Caco-2 (cell line): ENCODE measurements at regions not wholly inside any gene's neighbourhood (a gene's known extent, or its start where the extent isn't known, plus 50 kb on each side); places are given as distances from the start of the nearest gene placed in this dataset.

Source experiments
- BruUV-seq: library from RNA; stranded (reverse); fragments of 400-500 nt; replicated peaks from 2 replicates; lab custom pipeline; 2021; lab: Mats Ljungman, UMichigan
- CTCF ChIA-PET: fragments of 300-600 bp; sonication (Branson Sonifier 250); formaldehyde crosslinking; loops from one replicate; lab custom pipeline; 2022; ENCODE audit warnings: antibody characterized with exemption; lab: Charles Lee
- POLR2A ChIA-PET: fragments of 300-600 bp; sonication (Branson Sonifier 250); formaldehyde crosslinking; loops from one replicate; lab custom pipeline; 2022; ENCODE audit warnings: antibody characterized with exemption; lab: Charles Lee
- DNase-seq, 2 experiments: peaks; one replicate each; pipeline versions ENCODE4 v3.0.0 to v3.0.0-alpha.2; 2020 to 2022
- H3K27me3 ChIP-seq: replicated peaks from 2 replicates; pipeline ENCODE4 v1.6.0; 2011; ENCODE audit warnings: low read length; ENCODE audit not compliant: control insufficient read depth, insufficient read depth
- H3K36me3 ChIP-seq: 2 replicates; pipeline ENCODE4 v1.5.1; 2011; ENCODE audit warnings: low read length; ENCODE audit not compliant: control insufficient read depth, insufficient read depth
- H3K4me1 ChIP-seq: fragments of 250-450 bp; sonication (Bioruptor Pico); 2 replicates; pipeline ENCODE4 v1.5.1; 2020; ENCODE audit warnings: mild to moderate bottlenecking
- H3K4me3 ChIP-seq: 2 replicates; pipeline ENCODE4 v1.5.1; 2011; ENCODE audit warnings: low read depth, mild to moderate bottlenecking, control low read depth, low read length
- H3K9me3 ChIP-seq: fragments of 250-450 bp; sonication (Bioruptor Pico); 2 replicates; pipeline ENCODE4 v1.5.1; 2020; ENCODE audit warnings: mild to moderate bottlenecking, moderate library complexity
- H3K27ac Mint-ChIP-seq: one replicate; pipeline ENCODE4 v1.8.0; 2022; ENCODE audit warnings: mixed read lengths; ENCODE audit not compliant: unreplicated experiment
- H3K27me3 Mint-ChIP-seq: one replicate; pipeline ENCODE4 v1.8.0; 2022; ENCODE audit warnings: mixed read lengths; ENCODE audit not compliant: insufficient read depth, unreplicated experiment
- H3K36me3 Mint-ChIP-seq: one replicate; pipeline ENCODE4 v1.8.0; 2022; ENCODE audit warnings: mild to moderate bottlenecking, mixed read lengths; ENCODE audit not compliant: insufficient read depth, unreplicated experiment
- H3K4me1 Mint-ChIP-seq: one replicate; pipeline ENCODE4 v1.8.0; 2022; ENCODE audit warnings: low read depth, mixed read lengths; ENCODE audit not compliant: unreplicated experiment
- H3K4me3 Mint-ChIP-seq: one replicate; pipeline ENCODE4 v1.8.0; 2022; ENCODE audit warnings: mild to moderate bottlenecking, moderate library complexity, mixed read lengths; ENCODE audit not compliant: unreplicated experiment
- H3K9me3 Mint-ChIP-seq: one replicate; pipeline ENCODE4 v1.8.0; 2022; ENCODE audit warnings: mixed read lengths; ENCODE audit not compliant: unreplicated experiment
- intact Hi-C: fragments of 100-400 bp; cut with micrococcal nuclease; formaldehyde crosslinking; loops from one replicate; pipeline ENCODE4 v1.10.0; 2022; ENCODE audit not compliant: unreplicated experiment
- TF ChIP-seq, protein P1 (sequence below), 2 experiments: fragments of 200-600 bp in 1 of 2; IDR thresholded peaks; 1 replicate in 1 of 2; 2 replicates in 1 of 2; pipeline versions ENCODE4 v1.5.1 to v1.8.0; 2011 to 2022; ENCODE audit warnings: antibody characterized with exemption in 1 of 2, control low read depth in 1 of 2, inconsistent platforms in 1 of 2, low read depth in 1 of 2, low read length in 1 of 2, mild to moderate bottlenecking in 1 of 2, moderate library complexity in 1 of 2; ENCODE audit not compliant: insufficient read depth in 1 of 2, severe bottlenecking in 1 of 2, unreplicated experiment in 1 of 2

DNA sequence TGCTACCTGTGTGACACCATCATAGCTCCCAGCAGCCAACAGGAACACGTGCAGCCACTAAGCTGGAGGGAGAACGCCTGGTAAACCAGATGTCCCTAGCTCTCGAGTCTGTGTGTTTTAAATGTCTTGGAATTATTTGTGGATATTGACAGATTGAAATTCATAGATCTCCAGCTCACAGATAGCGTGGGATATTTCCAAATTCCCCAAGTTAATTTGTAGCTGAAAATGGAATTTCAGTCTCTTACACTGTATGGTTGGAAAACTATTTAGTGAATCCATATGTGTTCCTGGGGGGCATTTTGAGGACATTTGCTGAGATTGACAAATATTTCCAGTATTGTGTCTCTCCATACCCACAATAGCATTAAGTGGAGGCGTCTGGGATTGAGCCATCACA, 618.6 kb upstream of the TMEM132C start:
- intact Hi-C loops: no loop called here
- H3K27ac Mint-ChIP-seq: no peak overlapping the region
- no peaks in the 10 kb centered on the region for H3K36me3 Mint-ChIP-seq
- no peak overlapping the region for H3K4me3 Mint-ChIP-seq
- ChIA-PET CTCF (no interaction called here), POLR2A (no interaction called here)
- no peak for DNase-seq
- TF ChIP-seq, protein P1, sequence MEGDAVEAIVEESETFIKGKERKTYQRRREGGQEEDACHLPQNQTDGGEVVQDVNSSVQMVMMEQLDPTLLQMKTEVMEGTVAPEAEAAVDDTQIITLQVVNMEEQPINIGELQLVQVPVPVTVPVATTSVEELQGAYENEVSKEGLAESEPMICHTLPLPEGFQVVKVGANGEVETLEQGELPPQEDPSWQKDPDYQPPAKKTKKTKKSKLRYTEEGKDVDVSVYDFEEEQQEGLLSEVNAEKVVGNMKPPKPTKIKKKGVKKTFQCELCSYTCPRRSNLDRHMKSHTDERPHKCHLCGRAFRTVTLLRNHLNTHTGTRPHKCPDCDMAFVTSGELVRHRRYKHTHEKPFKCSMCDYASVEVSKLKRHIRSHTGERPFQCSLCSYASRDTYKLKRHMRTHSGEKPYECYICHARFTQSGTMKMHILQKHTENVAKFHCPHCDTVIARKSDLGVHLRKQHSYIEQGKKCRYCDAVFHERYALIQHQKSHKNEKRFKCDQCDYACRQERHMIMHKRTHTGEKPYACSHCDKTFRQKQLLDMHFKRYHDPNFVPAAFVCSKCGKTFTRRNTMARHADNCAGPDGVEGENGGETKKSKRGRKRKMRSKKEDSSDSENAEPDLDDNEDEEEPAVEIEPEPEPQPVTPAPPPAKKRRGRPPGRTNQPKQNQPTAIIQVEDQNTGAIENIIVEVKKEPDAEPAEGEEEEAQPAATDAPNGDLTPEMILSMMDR (IDR thresholded peaks at IDR 0.05; ENCODE audit: insufficient read depth in 1 of 2, low read depth in 1 of 2, low read length in 1 of 2, severe bottlenecking in 1 of 2, unreplicated experiment in 1 of 2): no peak
- Histone ChIP-seq H3K27me3 (no peaks in the 10 kb centered on the region), H3K36me3 (no peaks in the 10 kb centered on the region), H3K4me3 (no peak overlapping the region), H3K4me1 (no peaks in the 10 kb centered on the region), H3K9me3 (no peaks in the 10 kb centered on the region)
- peaks cover 6% of the 10 kb centered on the region for H3K27me3 Mint-ChIP-seq
- H3K4me1 Mint-ChIP-seq: no peaks in the 10 kb centered on the region
- no TSS peak for BruUV-seq
- peaks cover 19% of the 10 kb centered on the region for H3K9me3 Mint-ChIP-seq

DNA sequence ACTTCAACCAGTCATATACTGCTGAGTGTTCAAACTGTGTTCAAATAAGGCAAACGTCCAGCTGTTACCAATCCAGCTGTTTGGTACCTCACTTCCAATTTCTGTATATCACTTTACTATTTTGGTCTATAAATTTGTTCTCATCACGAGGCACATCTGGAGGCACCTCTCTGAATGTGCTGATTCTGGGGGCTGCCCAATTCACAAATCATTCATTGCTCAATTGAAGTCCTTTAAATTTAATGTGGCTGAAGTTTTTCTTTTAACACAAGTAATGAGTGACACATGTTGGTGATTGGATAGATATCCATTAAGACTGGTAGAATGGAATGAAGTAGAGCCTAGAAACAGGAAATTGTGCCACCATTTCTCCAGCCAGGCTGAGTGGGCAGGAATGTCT, 617.0 kb upstream of the TMEM132C start:
- Mint-ChIP-seq H3K4me1 (no peaks in the 10 kb centered on the region), H3K27me3 (peaks cover 6% of the 10 kb centered on the region), H3K4me3 (no peak overlapping the region), H3K9me3 (peaks cover 19% of the 10 kb centered on the region), H3K36me3 (no peaks in the 10 kb centered on the region), H3K27ac (no peak overlapping the region)
- Histone ChIP-seq H3K36me3 (no peaks in the 10 kb centered on the region), H3K9me3 (no peaks in the 10 kb centered on the region), H3K27me3 (no peaks in the 10 kb centered on the region), H3K4me1 (no peaks in the 10 kb centered on the region), H3K4me3 (no peak overlapping the region)
- no TSS peak for BruUV-seq
- intact Hi-C loops: no loop called here
- DNase-seq: no peak
- POLR2A ChIA-PET: no interaction called here
- TF ChIP-seq, protein P1 (IDR thresholded peaks at IDR 0.05; ENCODE audit: insufficient read depth in 1 of 2, low read depth in 1 of 2, low read length in 1 of 2, severe bottlenecking in 1 of 2, unreplicated experiment in 1 of 2): no peak
- CTCF ChIA-PET: no interaction called here

DNA sequence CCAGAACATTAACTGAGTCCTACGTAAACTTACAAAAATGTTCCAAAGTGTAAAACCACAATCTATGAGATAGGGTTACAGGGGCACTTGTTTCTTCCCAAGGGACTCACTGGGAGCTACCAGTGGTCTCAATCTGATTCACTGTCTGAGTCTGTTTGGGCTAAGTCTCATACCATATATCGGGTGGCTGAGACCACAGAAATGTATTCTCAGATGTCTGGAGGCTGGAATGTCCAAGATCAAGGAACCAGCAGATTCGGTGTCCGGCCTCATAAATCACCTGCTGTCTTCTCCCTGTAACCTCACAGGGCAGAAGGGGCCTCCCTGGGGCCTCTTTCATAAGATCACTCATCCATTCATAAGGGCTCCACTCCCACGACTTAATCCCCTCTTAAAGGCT, 616.3 kb upstream of the TMEM132C start:
- Mint-ChIP-seq H3K27ac (no peak overlapping the region), H3K36me3 (no peaks in the 10 kb centered on the region), H3K4me1 (no peaks in the 10 kb centered on the region), H3K9me3 (peaks cover 19% of the 10 kb centered on the region), H3K4me3 (no peak overlapping the region), H3K27me3 (peaks cover 6% of the 10 kb centered on the region)
- TF ChIP-seq, protein P1 (IDR thresholded peaks at IDR 0.05; ENCODE audit: insufficient read depth in 1 of 2, low read depth in 1 of 2, low read length in 1 of 2, severe bottlenecking in 1 of 2, unreplicated experiment in 1 of 2): no peak
- ChIA-PET CTCF (no interaction called here), POLR2A (no interaction called here)
- no peak for DNase-seq
- H3K4me3 ChIP-seq: no peak overlapping the region
- no TSS peak for BruUV-seq
- H3K4me1 ChIP-seq: no peaks in the 10 kb centered on the region
- no peaks in the 10 kb centered on the region for H3K36me3 ChIP-seq
- H3K9me3 ChIP-seq: no peaks in the 10 kb centered on the region
- intact Hi-C loops: no loop called here
- H3K27me3 ChIP-seq: no peaks in the 10 kb centered on the region
